ENCODE measurements at regions not wholly inside any gene's neighbourhood (a gene's known extent, or its start where the extent isn't known, plus 50 kb on each side); places are given as distances from the start of the nearest gene placed in this dataset.

- Mint-ChIP-seq H3K27ac (no peak overlapping the region), H3K4me1 (no peaks in the 10 kb centered on the region), H3K4me3 (no peak overlapping the region), H3K9me3 (no peaks in the 10 kb centered on the region), H3K27me3 (no peaks in the 10 kb centered on the region)
- ATAC-seq (no peak), DNase-seq (no peak)
Observed at GRCh38 chrX:147846676-147847075, 65.0 kb upstream of the FMR1 start.

GRCh38 chrX:147847999-147848398 is 63.7 kb upstream of the FMR1 start:
- no peak for DNase-seq
- ATAC-seq: no peak
- Mint-ChIP-seq H3K4me1 (no peaks in the 10 kb centered on the region), H3K27me3 (no peaks in the 10 kb centered on the region), H3K27ac (no peak overlapping the region), H3K4me3 (no peak overlapping the region), H3K9me3 (no peaks in the 10 kb centered on the region)

GRCh38 chrX:147848543-147849443 is 62.9 kb upstream of the FMR1 start:
- Mint-ChIP-seq H3K4me3 (no peak overlapping the region), H3K4me1 (no peaks in the 10 kb centered on the region), H3K27ac (no peak overlapping the region), H3K27me3 (no peaks in the 10 kb centered on the region), H3K9me3 (no peaks in the 10 kb centered on the region)
- ATAC-seq (no peak), DNase-seq (no peak)

- H3K4me3 Mint-ChIP-seq: no peak overlapping the region
- no peak for ATAC-seq
- no peak overlapping the region for H3K27ac Mint-ChIP-seq
- no peaks in the 10 kb centered on the region for H3K4me1 Mint-ChIP-seq
- no peak for DNase-seq
- H3K9me3 Mint-ChIP-seq: no peaks in the 10 kb centered on the region
- no peaks in the 10 kb centered on the region for H3K27me3 Mint-ChIP-seq
Observed at GRCh38 chrX:147850875-147851274, 60.8 kb upstream of the FMR1 start.

- H3K27me3 Mint-ChIP-seq: no peaks in the 10 kb centered on the region
- H3K9me3 Mint-ChIP-seq: no peaks in the 10 kb centered on the region
- DNase-seq (no peak), ATAC-seq (no peak)
- no peak overlapping the region for H3K4me3 Mint-ChIP-seq
- no peaks in the 10 kb centered on the region for H3K4me1 Mint-ChIP-seq
- H3K27ac Mint-ChIP-seq: no peak overlapping the region
Observed at GRCh38 chrX:147853701-147854100, 58.0 kb upstream of the FMR1 start.

- no peaks in the 10 kb centered on the region for H3K27me3 Mint-ChIP-seq
- no peak overlapping the region for H3K27ac Mint-ChIP-seq
- ATAC-seq: no peak
- DNase-seq: no peak
- H3K9me3 Mint-ChIP-seq: no peaks in the 10 kb centered on the region
- H3K4me1 Mint-ChIP-seq: no peaks in the 10 kb centered on the region
- H3K4me3 Mint-ChIP-seq: no peak overlapping the region
Observed at GRCh38 chrX:147859666-147860065, 52.1 kb upstream of the FMR1 start.

Measured in stimulated activated naive CD8-positive, alpha-beta T cell treated with anti-CD3 and anti-CD28 coated beads, Interleukin-15, amount 100 ng/mL, for 72 hours (primary cell).